ENCODE measurements at regions not wholly inside any gene's neighbourhood (a gene's known extent, or its start where the extent isn't known, plus 50 kb on each side); places are given as distances from the start of the nearest gene placed in this dataset.

GRCh38 chr22:22992474-22992873, 77.8 kb upstream of the GNAZ start:
- TF ChIP-seq CTCF (conservative IDR thresholded peaks at IDR 0.05; ENCODE audit: low read length) (no peak), EZH2phosphoT487 (IDR thresholded peaks at IDR 0.05; ENCODE audit: borderline replicate concordance) (no peak)
